ENCODE measurements at regions not wholly inside any gene's neighbourhood (a gene's known extent, or its start where the extent isn't known, plus 50 kb on each side); places are given as distances from the start of the nearest gene placed in this dataset.

DNA sequence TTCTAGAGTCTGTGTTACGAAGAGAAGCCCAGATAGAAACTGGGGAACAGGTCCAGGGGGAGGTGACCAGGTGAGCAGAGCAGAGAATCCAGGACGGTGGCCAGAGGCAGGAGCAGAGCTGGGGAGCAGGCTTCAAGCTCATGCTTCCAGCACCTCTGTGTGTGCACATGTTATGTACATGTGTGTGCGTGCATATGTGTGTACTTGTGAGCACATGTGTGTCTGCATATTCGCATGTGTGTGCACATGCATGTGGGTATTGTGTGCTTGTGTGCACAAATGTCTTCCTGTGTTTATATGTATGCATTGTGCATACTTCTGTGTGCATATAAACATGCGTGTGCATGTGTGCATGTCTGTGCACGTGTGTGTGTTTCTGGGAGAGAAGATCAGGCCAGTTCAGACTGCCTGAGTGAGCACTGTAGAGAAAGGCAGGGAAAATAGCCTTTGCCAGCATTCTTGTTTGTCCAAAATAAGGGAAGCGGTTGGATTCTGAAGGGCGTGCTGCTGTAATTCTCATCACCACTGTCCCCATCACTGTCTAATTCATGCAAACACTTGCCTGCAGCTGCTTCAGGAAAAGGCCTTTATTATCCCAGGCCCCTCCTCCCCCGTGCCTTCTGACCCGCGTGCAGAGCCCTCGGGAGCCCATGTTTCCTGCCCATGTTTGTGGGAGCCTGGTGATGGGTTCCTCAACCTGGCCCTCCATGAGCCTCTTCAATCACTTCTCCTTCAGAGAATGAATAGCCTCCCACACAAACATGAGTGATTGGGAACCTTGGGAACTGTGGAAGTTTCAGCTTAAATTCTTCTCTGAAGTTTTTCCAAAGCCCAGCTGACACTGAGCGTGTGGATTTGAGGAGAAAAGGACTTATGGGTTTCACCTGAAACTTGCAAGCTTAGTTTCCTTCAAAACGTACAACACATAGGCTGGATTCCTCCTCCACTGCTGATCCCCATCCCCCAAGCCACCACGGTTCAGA lies 161.7 kb upstream of the AFDN start:
- no peak for DNase-seq (ENCODE audit: low spot score)
- TF ChIP-seq, protein P1, sequence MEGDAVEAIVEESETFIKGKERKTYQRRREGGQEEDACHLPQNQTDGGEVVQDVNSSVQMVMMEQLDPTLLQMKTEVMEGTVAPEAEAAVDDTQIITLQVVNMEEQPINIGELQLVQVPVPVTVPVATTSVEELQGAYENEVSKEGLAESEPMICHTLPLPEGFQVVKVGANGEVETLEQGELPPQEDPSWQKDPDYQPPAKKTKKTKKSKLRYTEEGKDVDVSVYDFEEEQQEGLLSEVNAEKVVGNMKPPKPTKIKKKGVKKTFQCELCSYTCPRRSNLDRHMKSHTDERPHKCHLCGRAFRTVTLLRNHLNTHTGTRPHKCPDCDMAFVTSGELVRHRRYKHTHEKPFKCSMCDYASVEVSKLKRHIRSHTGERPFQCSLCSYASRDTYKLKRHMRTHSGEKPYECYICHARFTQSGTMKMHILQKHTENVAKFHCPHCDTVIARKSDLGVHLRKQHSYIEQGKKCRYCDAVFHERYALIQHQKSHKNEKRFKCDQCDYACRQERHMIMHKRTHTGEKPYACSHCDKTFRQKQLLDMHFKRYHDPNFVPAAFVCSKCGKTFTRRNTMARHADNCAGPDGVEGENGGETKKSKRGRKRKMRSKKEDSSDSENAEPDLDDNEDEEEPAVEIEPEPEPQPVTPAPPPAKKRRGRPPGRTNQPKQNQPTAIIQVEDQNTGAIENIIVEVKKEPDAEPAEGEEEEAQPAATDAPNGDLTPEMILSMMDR (IDR thresholded peaks at IDR 0.05; ENCODE audit: extremely low read depth, insufficient read depth, missing control alignments) = no peak
- in situ Hi-C loops (cut with MboI; ENCODE audit: low pct_unique_long_range_greater_than_20kb, low sequenced_read_pairs, unreplicated experiment) = no loop called here

DNA sequence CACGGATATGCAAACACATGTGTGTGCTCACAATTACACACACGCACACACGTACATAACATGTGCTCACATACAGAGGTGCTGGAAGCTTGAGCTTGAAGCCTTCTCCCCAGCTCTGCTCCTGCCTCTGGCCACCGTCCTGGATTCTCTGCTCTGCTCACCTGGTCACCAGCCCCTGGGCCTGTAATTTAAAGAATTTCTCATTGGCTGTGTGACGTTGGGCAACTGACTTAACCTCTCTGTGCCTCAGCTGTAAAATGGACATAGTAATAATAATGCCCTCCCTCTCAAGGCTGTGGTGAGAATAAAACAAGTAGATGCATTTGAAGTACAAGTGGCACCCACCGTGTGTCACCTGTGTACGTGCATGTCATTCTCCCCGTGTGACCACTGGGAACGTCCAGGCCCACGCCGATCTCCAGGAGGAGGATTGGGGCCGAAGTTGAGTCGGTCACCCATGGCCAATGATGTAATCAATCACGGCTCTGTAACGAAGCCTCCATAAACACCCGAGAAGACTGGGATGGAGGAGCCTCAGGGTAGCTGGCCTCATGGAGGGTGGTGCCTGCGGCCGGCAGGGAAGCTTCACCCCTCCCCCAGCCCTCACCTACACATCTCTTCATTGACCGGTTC lies 160.9 kb upstream of the AFDN start:
- no peak for DNase-seq (ENCODE audit: low spot score)
- in situ Hi-C loops (cut with MboI; ENCODE audit: low pct_unique_long_range_greater_than_20kb, low sequenced_read_pairs, unreplicated experiment) = no loop called here
- TF ChIP-seq, protein P1 (IDR thresholded peaks at IDR 0.05; ENCODE audit: extremely low read depth, insufficient read depth, missing control alignments) = no peak

DNA sequence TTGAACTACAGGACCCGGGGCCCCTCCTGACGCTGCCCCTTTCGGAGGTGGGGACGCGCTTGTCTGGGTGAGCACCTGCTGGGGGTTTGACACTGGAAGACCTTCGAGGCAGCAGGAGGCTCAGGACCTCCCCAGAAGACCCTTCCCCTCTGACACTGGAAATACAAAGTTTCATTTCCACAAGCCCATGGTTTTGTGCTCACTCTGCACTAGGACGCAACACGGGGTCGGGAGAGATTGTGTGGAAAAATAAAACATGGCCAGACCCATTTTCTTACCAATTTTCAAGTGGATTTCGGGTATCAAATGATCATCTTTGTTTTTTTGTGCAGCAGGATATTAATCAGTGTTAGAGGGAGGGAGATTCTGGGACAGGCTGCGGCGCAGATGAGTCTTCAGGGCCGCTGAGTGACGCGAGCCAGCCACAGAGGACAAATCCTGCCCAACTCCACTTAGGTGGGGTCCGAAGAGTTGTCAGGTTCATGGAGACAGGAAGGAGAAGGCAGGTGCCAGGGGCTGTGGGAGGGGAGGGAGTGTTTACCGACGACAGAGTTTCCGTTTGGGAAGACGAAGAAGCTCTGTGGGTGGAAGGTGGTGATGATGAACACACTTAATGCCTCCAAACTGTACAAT lies 160.0 kb upstream of the AFDN start:
- TF ChIP-seq, protein P1 (IDR thresholded peaks at IDR 0.05; ENCODE audit: extremely low read depth, insufficient read depth, missing control alignments) = no peak
- in situ Hi-C loops (cut with MboI; ENCODE audit: low pct_unique_long_range_greater_than_20kb, low sequenced_read_pairs, unreplicated experiment) = no loop called here
- DNase-seq (ENCODE audit: low spot score) = no peak

DNA sequence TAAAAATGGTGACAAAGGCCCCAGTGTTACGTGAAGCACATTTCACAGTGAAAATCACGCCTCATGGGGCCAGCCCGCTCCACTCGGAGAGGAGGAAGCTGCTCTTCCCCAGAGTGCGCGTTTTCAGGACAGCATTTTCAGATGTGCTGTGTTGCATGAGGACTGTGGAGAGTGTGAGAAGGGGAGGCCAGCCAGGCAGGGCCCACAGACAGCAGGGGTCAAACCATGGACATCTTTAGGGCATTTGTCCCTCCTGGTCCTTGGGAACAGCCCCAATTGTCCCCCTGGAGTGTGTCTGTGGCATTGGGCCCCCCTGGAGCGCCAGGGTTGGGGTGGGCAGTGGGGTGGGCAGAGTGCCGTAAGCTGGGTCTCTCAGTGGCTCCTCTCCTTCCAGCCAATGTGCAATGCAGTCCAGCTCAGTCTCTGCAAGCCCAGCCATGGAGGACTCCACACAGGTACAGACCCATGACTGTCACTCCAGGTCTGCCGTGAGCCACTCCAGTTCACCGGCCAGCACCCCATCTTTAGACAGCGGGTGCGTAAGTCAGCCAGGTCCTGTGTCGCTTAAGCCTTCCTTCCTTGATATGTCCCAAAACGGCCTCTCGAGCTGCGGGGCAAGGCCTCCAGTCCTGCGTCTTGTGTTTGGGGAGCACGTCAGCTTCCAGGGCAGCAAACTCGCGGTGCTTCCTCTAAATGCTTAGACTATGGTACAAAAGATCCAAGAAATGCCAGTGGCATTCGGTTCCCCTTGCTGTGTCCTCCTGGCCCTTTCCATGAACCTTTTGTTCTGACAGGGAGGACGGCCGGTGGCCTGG lies 159.3 kb upstream of the AFDN start:
- in situ Hi-C loops (cut with MboI; ENCODE audit: low pct_unique_long_range_greater_than_20kb, low sequenced_read_pairs, unreplicated experiment) = no loop called here
- TF ChIP-seq, protein P1 (IDR thresholded peaks at IDR 0.05; ENCODE audit: extremely low read depth, insufficient read depth, missing control alignments) = no peak
- no peak for DNase-seq (ENCODE audit: low spot score)

DNA sequence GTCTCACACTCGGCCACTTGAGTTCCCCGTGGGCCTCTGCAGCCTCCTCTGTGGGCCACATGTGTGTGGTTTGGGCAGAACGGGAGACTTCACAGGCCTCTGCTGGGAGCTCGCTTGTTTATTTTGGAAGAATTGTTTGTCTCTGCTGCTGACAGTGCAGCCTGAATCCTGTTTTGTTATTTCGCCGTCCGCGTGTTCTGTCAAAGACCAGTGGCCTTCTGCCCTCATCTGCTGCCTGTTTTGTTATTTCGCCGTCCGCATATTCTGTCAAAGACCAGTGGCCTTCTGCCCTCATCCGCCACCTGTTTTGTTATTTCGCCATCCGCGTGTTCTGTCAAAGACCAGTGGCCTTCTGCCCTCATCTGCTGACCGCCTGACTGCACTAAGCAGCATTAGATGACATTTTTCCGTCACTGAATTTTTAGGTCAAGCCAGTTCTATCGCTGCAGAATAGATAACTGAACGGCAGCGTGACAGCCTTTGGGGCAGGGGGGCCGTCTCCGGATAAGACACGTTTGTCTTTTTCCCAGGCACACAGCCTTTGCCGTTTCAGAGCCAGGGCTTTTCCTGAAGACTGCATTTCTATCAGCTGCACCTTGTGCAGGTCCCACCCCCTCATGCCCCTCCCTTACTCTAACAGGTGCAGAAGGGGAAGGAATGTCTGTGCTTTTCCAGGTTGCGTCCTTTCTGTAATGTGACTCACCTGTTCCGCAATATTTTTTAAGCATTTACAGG lies 158.5 kb upstream of the AFDN start:
- in situ Hi-C loops (cut with MboI; ENCODE audit: low pct_unique_long_range_greater_than_20kb, low sequenced_read_pairs, unreplicated experiment) = no loop called here
- TF ChIP-seq, protein P1 (IDR thresholded peaks at IDR 0.05; ENCODE audit: extremely low read depth, insufficient read depth, missing control alignments) = no peak
- DNase-seq (ENCODE audit: low spot score) = no peak
